ENCODE measurements at regions not wholly inside any gene's neighbourhood (a gene's known extent, or its start where the extent isn't known, plus 50 kb on each side); places are given as distances from the start of the nearest gene placed in this dataset.

- TF ChIP-seq, protein P1, sequence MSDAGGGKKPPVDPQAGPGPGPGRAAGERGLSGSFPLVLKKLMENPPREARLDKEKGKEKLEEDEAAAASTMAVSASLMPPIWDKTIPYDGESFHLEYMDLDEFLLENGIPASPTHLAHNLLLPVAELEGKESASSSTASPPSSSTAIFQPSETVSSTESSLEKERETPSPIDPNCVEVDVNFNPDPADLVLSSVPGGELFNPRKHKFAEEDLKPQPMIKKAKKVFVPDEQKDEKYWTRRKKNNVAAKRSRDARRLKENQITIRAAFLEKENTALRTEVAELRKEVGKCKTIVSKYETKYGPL (CRISPR knock-in tag; IDR thresholded peaks at IDR 0.05), result no peak
- TF ChIP-seq MED13 (CRISPR knock-in tag; IDR thresholded peaks at IDR 0.05) (no peak), ZSCAN25 (CRISPR knock-in tag; IDR thresholded peaks at IDR 0.05) (no peak), PHF8 (CRISPR knock-in tag; IDR thresholded peaks at IDR 0.05) (no peak), BORCS8-MEF2B (CRISPR knock-in tag; IDR thresholded peaks at IDR 0.05) (peak; percentile 81), ZKSCAN5 (CRISPR knock-in tag; IDR thresholded peaks at IDR 0.05) (no peak), ZNF451 (CRISPR knock-in tag; IDR thresholded peaks at IDR 0.05) (0 out of 2 replicates have a peak, but pooled peaks have one; percentile 61), KDM1A (CRISPR knock-in tag; IDR thresholded peaks at IDR 0.05) (no peak), ZSCAN5A (CRISPR knock-in tag; IDR thresholded peaks at IDR 0.05; ENCODE audit: borderline replicate concordance) (no peak), ZNF879 (CRISPR knock-in tag; IDR thresholded peaks at IDR 0.05) (0 out of 2 replicates have a peak, but pooled peaks have one; percentile 4), ZNF577 (CRISPR knock-in tag; IDR thresholded peaks at IDR 0.05; ENCODE audit: borderline replicate concordance, low read depth) (no peak), MBNL3 (CRISPR knock-in tag; conservative IDR thresholded peaks at IDR 0.05) (no peak), ZNF878 (CRISPR knock-in tag; IDR thresholded peaks at IDR 0.05) (no peak), ZNF556 (CRISPR knock-in tag; IDR thresholded peaks at IDR 0.05; ENCODE audit: borderline replicate concordance) (no peak), RELA (CRISPR knock-in tag; IDR thresholded peaks at IDR 0.05) (no peak), CREBL2 (CRISPR knock-in tag; IDR thresholded peaks at IDR 0.05; ENCODE audit: borderline replicate concordance) (no peak), ARID5B (CRISPR knock-in tag; IDR thresholded peaks at IDR 0.05) (peak; percentile 12; the same call in 1 of the 2 replicates), TOE1 (CRISPR knock-in tag; IDR thresholded peaks at IDR 0.05) (no peak)
- TF ChIP-seq, protein P2, sequence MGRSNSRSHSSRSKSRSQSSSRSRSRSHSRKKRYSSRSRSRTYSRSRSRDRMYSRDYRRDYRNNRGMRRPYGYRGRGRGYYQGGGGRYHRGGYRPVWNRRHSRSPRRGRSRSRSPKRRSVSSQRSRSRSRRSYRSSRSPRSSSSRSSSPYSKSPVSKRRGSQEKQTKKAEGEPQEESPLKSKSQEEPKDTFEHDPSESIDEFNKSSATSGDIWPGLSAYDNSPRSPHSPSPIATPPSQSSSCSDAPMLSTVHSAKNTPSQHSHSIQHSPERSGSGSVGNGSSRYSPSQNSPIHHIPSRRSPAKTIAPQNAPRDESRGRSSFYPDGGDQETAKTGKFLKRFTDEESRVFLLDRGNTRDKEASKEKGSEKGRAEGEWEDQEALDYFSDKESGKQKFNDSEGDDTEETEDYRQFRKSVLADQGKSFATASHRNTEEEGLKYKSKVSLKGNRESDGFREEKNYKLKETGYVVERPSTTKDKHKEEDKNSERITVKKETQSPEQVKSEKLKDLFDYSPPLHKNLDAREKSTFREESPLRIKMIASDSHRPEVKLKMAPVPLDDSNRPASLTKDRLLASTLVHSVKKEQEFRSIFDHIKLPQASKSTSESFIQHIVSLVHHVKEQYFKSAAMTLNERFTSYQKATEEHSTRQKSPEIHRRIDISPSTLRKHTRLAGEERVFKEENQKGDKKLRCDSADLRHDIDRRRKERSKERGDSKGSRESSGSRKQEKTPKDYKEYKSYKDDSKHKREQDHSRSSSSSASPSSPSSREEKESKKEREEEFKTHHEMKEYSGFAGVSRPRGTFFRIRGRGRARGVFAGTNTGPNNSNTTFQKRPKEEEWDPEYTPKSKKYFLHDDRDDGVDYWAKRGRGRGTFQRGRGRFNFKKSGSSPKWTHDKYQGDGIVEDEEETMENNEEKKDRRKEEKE (IDR thresholded peaks at IDR 0.05), result no peak
- TF ChIP-seq, protein P3, sequence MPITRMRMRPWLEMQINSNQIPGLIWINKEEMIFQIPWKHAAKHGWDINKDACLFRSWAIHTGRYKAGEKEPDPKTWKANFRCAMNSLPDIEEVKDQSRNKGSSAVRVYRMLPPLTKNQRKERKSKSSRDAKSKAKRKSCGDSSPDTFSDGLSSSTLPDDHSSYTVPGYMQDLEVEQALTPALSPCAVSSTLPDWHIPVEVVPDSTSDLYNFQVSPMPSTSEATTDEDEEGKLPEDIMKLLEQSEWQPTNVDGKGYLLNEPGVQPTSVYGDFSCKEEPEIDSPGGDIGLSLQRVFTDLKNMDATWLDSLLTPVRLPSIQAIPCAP (CRISPR knock-in tag; IDR thresholded peaks at IDR 0.05; ENCODE audit: low read depth), result no peak
Observed at GRCh38 chr6:27836783-27837624, 75.2 kb downstream of the OR2B2 start (continued).

All from HepG2 (cell line).